SK-N-SH (cell line): ENCODE measurements at regions not wholly inside any gene's neighbourhood (a gene's known extent, or its start where the extent isn't known, plus 50 kb on each side); places are given as distances from the start of the nearest gene placed in this dataset.

Experiments used
- CTCF ChIA-PET: fragments of 300-600, 350-600 bp; formaldehyde crosslinking; extraction: SDS; loops from one replicate; lab custom pipeline; 2021; lab: Yijun Ruan, JAX
- POLR2A ChIA-PET: fragments of 350-600 bp; sonication (Branson Sonifier 250); formaldehyde crosslinking; extraction: SDS; loops from one replicate; lab custom pipeline; 2020; ENCODE audit warnings: antibody characterized with exemption, inconsistent platforms; lab: Yijun Ruan, JAX
- DNase-seq: peaks from one replicate; pipeline ENCODE4 v3.0.0; 2012
- H2AFZ ChIP-seq: fragments of 200-600 bp; sonication (generic); 2 replicates; pipeline ENCODE4 v1.8.1; 2016; ENCODE audit warnings: antibody characterized with exemption, mild to moderate bottlenecking, low read depth
- H3F3A ChIP-seq: fragments of 200-600 bp; sonication (generic); replicated peaks from 2 replicates; pipeline ENCODE3; 2016; ENCODE audit warnings: antibody characterized with exemption, mild to moderate bottlenecking; ENCODE audit not compliant: insufficient read depth
- H3K27ac ChIP-seq, 2 experiments: fragments of 200-500 bp in 1 of 2; fragments of 200-600 bp in 1 of 2; sonication (Bioruptor generic) in 1 of 2; sonication (generic), shearing (Covaris generic) in 1 of 2; 2 replicates each; pipeline versions ENCODE4 v1.5.1 to v1.6.1; 2014 to 2016; ENCODE audit warnings: low read depth in 2 of 2, inconsistent platforms in 1 of 2, low read length in 1 of 2, mild to moderate bottlenecking in 1 of 2, mixed read lengths in 1 of 2
- H3K27me3 ChIP-seq: fragments of 200-600 bp; sonication (generic), shearing (Covaris generic); 2 replicates; pipeline ENCODE4 v1.6.1; 2016; ENCODE audit warnings: mixed run types; ENCODE audit not compliant: insufficient read depth
- H3K36me3 ChIP-seq, 2 experiments: fragments of 200-500 bp in 1 of 2; fragments of 200-600 bp in 1 of 2; sonication (Bioruptor generic) in 1 of 2; sonication (generic) in 1 of 2; replicated peaks in 1 of 2; 2 replicates each; pipeline versions ENCODE3 to v1.5.1; 2014 to 2016; ENCODE audit warnings: low read length in 1 of 2, mild to moderate bottlenecking in 1 of 2; ENCODE audit not compliant: insufficient read depth in 2 of 2, control insufficient read depth in 1 of 2
- H3K4me1 ChIP-seq, 2 experiments: fragments of 200-500 bp in 1 of 2; fragments of 200-600 bp in 1 of 2; sonication (Bioruptor generic) in 1 of 2; sonication (generic), shearing (Covaris generic) in 1 of 2; 2 replicates each; pipeline versions ENCODE4 v1.5.1 to v1.6.1; 2014 to 2016; ENCODE audit warnings: low read depth in 1 of 2, low read length in 1 of 2, mixed run types in 1 of 2; ENCODE audit not compliant: insufficient read depth in 2 of 2, control insufficient read depth in 1 of 2
- H3K4me2 ChIP-seq: fragments of 200-600 bp; sonication (generic), shearing (Covaris generic); 2 replicates; pipeline ENCODE4 v1.6.1; 2017; ENCODE audit warnings: mixed run types
- H3K4me3 ChIP-seq, 2 experiments: fragments of 200-500 bp in 1 of 2; fragments of 200-600 bp in 1 of 2; sonication (Bioruptor generic) in 1 of 2; sonication (generic), shearing (Covaris generic) in 1 of 2; 2 replicates each; pipeline versions ENCODE4 v1.5.1 to v1.8.1; 2014 to 2016; ENCODE audit warnings: low read depth in 2 of 2, inconsistent platforms in 1 of 2, low read length in 1 of 2, mild to moderate bottlenecking in 1 of 2, mixed read lengths in 1 of 2, moderate library complexity in 1 of 2
- H3K79me2 ChIP-seq: fragments of 200-600 bp; sonication (generic); 2 replicates; pipeline ENCODE4 v1.8.1; 2017; ENCODE audit warnings: mild to moderate bottlenecking; ENCODE audit not compliant: insufficient read depth
- H3K9ac ChIP-seq: fragments of 200-600 bp; sonication (generic); 2 replicates; pipeline ENCODE4 v1.6.1; 2017; ENCODE audit warnings: mixed run types
- H3K9me2 ChIP-seq: fragments of 200-600 bp; sonication (generic); 2 replicates; pipeline ENCODE4 v1.6.1; 2017; ENCODE audit warnings: mixed run types
- H3K9me3 ChIP-seq: fragments of 200-600 bp; sonication (generic); 2 replicates; pipeline ENCODE4 v1.6.1; 2017; ENCODE audit warnings: mixed run types, mild to moderate bottlenecking, moderate library complexity
- H4K20me1 ChIP-seq: fragments of 200-600 bp; sonication (generic); 2 replicates; pipeline ENCODE4 v1.6.1; 2017; ENCODE audit warnings: mild to moderate bottlenecking, mixed run types; ENCODE audit not compliant: insufficient read depth
- CHD2 ChIP-seq: fragments of 150-350 bp; IDR thresholded peaks from 2 replicates; pipeline ENCODE4 v1.6.1; 2018; ENCODE audit warnings: low read length; ENCODE audit not compliant: partially characterized antibody
- ELF1 ChIP-seq: IDR thresholded peaks from 2 replicates; pipeline ENCODE4 v1.4.0; 2012
- EZH2phosphoT487 ChIP-seq: fragments of 200-600 bp; sonication (generic); IDR thresholded peaks from 2 replicates; pipeline ENCODE4 v1.6.1; 2017; ENCODE audit warnings: low read depth, mixed run types, mild to moderate bottlenecking, antibody characterized with exemption, moderate library complexity, borderline replicate concordance
- GATA2 ChIP-seq: sonication (generic); formaldehyde crosslinking; IDR thresholded peaks from 2 replicates; pipeline ENCODE4 v1.5.0; 2020; ENCODE audit warnings: mild to moderate bottlenecking, missing genetic modification reagents
- MXI1 ChIP-seq: IDR thresholded peaks from 2 replicates; pipeline ENCODE4 v1.6.1; 2012; ENCODE audit warnings: mild to moderate bottlenecking, low read depth, low read length, improper control_type of control experiment
- NRF1 ChIP-seq: IDR thresholded peaks from 2 replicates; pipeline ENCODE4 v1.6.1; 2012; ENCODE audit warnings: low read depth, mild to moderate bottlenecking, low read length
- POLR2AphosphoS5 ChIP-seq: IDR thresholded peaks from 2 replicates; pipeline ENCODE4 v1.6.1; 2012; ENCODE audit warnings: low read depth, low read length
- RAD21 ChIP-seq: IDR thresholded peaks from 2 replicates; pipeline ENCODE4 v1.6.1; 2012; ENCODE audit warnings: mild to moderate bottlenecking, low read length
- RCOR1 ChIP-seq: fragments of 150-350 bp; IDR thresholded peaks from 2 replicates; pipeline ENCODE4 v1.6.1; 2017; ENCODE audit warnings: antibody characterized with exemption, low read length
- RXRA ChIP-seq: IDR thresholded peaks from 2 replicates; pipeline ENCODE4 v1.4.0; 2012; ENCODE audit warnings: low read depth, mild to moderate bottlenecking, borderline replicate concordance
- SIN3A ChIP-seq: IDR thresholded peaks from 2 replicates; pipeline ENCODE4 v1.6.1; 2012; ENCODE audit warnings: low read depth, mild to moderate bottlenecking, low read length, moderate library complexity, borderline replicate concordance
- SMC3 ChIP-seq: IDR thresholded peaks from 2 replicates; pipeline ENCODE4 v1.6.1; 2012; ENCODE audit warnings: low read depth, low read length, improper control_type of control experiment
- TAF1 ChIP-seq: IDR thresholded peaks from 2 replicates; pipeline ENCODE4 v1.6.1; 2012; ENCODE audit warnings: low read depth, mild to moderate bottlenecking, low read length, moderate library complexity, borderline replicate concordance
- TEAD4 ChIP-seq: IDR thresholded peaks from 2 replicates; pipeline ENCODE4 v1.4.0; 2012; ENCODE audit warnings: mild to moderate bottlenecking, borderline replicate concordance; ENCODE audit not compliant: insufficient read depth
- YY1 ChIP-seq: IDR thresholded peaks from 2 replicates; pipeline ENCODE4 v1.4.0; 2012; ENCODE audit warnings: low read depth, mild to moderate bottlenecking
- WGBS: methylation state at CpG from one replicate; pipeline ENCODE4 v1.1.6; 2017; ENCODE audit warnings: low lambda C conversion rate; 5-methylcytosine and 5-hydroxymethylcytosine counted together
- TF ChIP-seq, protein P1 (sequence below): IDR thresholded peaks from 2 replicates; pipeline ENCODE4 v1.4.0; 2012; ENCODE audit warnings: low read depth
- TF ChIP-seq, protein P2 (sequence below): IDR thresholded peaks from 2 replicates; pipeline ENCODE4 v1.4.0; 2012; ENCODE audit warnings: low read depth, borderline replicate concordance
- TF ChIP-seq, protein P3 (sequence below): fragments of 150-350 bp; IDR thresholded peaks from 2 replicates; pipeline ENCODE4 v1.6.1; 2016; ENCODE audit warnings: mild to moderate bottlenecking, low read depth, low read length
- TF ChIP-seq, protein P4 (sequence below): fragments of 200-600 bp; sonication (generic); IDR thresholded peaks from 2 replicates; pipeline ENCODE4 v1.6.1; 2017; ENCODE audit warnings: antibody characterized with exemption, mild to moderate bottlenecking, moderate library complexity

DNA sequence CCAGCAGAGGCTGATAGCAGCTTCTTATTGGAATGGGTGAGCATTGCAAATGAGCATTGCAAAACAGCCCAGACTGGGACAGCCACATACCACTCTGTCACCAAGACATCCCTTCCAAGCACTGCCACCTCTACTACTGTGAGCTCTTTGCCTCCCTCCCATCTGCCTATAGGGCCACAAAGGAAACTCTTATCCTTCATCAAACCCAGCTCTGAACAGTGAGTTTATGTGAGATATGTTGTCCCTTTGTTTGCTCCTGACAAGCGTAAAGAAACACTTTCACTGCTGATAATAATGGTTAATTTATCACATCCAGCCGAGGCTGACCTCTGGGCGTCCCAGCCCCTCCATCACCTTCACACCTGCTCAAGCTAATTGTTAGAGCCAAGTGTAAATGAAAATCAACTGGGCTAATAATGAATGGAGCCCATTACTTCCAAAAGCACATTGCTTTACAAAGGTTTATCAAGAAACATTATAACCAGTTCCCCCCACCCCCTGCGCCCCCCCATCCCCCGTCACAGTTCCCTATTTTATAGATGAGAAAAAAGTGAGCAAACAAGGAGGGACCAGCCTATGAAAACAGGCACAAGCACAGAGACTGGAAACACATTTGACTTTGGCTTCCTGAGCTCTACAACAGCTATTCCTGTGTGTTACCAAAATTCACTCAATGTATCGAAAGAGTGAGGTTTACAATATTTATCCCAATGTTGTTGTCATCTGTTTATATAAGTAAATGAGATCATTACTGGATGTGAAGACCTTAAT, 146.3 kb downstream of the ANXA2 start:
- H3K4me3 ChIP-seq: no peak overlapping the region
- H3K9ac ChIP-seq: no peak overlapping the region
- H3K4me2 ChIP-seq: no peak overlapping the region
- no peaks in the 10 kb centered on the region; the same call in 1 of the 2 replicates for H3K27me3 ChIP-seq
- H3K9me2 ChIP-seq: no peaks in the 10 kb centered on the region
- CTCF ChIA-PET: interaction anchor here (0.5 kb wide), 1 partner anchor 335 kb away, joined by 3 read pairs; no protein-coding TSS in a partner anchor
- H3K36me3 ChIP-seq: no peaks in the 10 kb centered on the region
- H4K20me1 ChIP-seq: no peaks in the 10 kb centered on the region
- POLR2A ChIA-PET: no interaction called here
- TF ChIP-seq SMC3 (no peak), GATA2 (no peak), RXRA (no peak), RAD21 (no peak), CHD2 (no peak), RCOR1 (no peak), NRF1 (no peak), TAF1 (no peak)
- TF ChIP-seq, protein P1, sequence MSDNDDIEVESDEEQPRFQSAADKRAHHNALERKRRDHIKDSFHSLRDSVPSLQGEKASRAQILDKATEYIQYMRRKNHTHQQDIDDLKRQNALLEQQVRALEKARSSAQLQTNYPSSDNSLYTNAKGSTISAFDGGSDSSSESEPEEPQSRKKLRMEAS: no peak
- TF ChIP-seq, protein P2, sequence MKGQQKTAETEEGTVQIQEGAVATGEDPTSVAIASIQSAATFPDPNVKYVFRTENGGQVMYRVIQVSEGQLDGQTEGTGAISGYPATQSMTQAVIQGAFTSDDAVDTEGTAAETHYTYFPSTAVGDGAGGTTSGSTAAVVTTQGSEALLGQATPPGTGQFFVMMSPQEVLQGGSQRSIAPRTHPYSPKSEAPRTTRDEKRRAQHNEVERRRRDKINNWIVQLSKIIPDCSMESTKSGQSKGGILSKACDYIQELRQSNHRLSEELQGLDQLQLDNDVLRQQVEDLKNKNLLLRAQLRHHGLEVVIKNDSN: no peak
- TF ChIP-seq, protein P3, sequence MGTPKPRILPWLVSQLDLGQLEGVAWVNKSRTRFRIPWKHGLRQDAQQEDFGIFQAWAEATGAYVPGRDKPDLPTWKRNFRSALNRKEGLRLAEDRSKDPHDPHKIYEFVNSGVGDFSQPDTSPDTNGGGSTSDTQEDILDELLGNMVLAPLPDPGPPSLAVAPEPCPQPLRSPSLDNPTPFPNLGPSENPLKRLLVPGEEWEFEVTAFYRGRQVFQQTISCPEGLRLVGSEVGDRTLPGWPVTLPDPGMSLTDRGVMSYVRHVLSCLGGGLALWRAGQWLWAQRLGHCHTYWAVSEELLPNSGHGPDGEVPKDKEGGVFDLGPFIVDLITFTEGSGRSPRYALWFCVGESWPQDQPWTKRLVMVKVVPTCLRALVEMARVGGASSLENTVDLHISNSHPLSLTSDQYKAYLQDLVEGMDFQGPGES: no peak
- no peak overlapping the region for H3K27ac ChIP-seq
- no peaks in the 10 kb centered on the region for H3F3A ChIP-seq
- no peaks in the 10 kb centered on the region for H3K9me3 ChIP-seq
- WGBS: 4% methylated on average over 6 of the region's 6 CpGs
- H3K79me2 ChIP-seq: no peaks in the 10 kb centered on the region
- DNase-seq: no peak
- no peak overlapping the region for H2AFZ ChIP-seq
- H3K4me1 ChIP-seq: no peaks in the 10 kb centered on the region

DNA sequence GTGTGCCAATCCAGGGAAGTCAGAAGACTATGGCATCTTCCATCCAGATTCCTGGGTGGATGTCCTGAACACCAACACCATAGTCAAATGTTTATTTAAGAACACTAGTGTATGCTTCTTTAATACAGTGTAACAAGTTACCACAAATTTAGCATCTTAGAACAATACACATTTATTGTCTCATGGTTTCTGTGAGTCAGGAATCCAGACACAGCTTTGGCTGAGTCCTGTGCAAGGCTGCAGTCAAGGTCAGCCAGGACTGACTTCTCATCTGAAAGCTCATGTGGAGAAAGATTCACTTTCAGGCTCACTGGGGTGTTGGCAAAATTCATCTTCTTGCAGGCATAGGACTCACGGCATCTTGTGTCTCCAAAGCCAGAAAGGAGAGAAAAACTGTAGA, 143.4 kb downstream of the ANXA2 start:
- Histone ChIP-seq H3K9me2 (no peaks in the 10 kb centered on the region), H3K27ac (no peak overlapping the region), H3K9ac (no peak overlapping the region), H3F3A (no peaks in the 10 kb centered on the region), H3K27me3 (no peaks in the 10 kb centered on the region; the same call in 1 of the 2 replicates), H3K4me1 (no peaks in the 10 kb centered on the region), H3K79me2 (no peaks in the 10 kb centered on the region), H3K4me2 (no peak overlapping the region), H3K9me3 (no peaks in the 10 kb centered on the region), H2AFZ (no peak overlapping the region), H3K36me3 (no peaks in the 10 kb centered on the region), H4K20me1 (no peaks in the 10 kb centered on the region), H3K4me3 (no peak overlapping the region)
- WGBS: 8% methylated on average over 1 of the region's 1 CpG
- TF ChIP-seq EZH2phosphoT487 (no peak), YY1 (no peak), TAF1 (no peak), ELF1 (no peak), POLR2AphosphoS5 (no peak), MXI1 (no peak), CHD2 (no peak), TEAD4 (no peak), SMC3 (no peak), SIN3A (no peak), RCOR1 (no peak)
- TF ChIP-seq, protein P4, sequence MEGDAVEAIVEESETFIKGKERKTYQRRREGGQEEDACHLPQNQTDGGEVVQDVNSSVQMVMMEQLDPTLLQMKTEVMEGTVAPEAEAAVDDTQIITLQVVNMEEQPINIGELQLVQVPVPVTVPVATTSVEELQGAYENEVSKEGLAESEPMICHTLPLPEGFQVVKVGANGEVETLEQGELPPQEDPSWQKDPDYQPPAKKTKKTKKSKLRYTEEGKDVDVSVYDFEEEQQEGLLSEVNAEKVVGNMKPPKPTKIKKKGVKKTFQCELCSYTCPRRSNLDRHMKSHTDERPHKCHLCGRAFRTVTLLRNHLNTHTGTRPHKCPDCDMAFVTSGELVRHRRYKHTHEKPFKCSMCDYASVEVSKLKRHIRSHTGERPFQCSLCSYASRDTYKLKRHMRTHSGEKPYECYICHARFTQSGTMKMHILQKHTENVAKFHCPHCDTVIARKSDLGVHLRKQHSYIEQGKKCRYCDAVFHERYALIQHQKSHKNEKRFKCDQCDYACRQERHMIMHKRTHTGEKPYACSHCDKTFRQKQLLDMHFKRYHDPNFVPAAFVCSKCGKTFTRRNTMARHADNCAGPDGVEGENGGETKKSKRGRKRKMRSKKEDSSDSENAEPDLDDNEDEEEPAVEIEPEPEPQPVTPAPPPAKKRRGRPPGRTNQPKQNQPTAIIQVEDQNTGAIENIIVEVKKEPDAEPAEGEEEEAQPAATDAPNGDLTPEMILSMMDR: no peak
- TF ChIP-seq, protein P2: no peak
- no peak for DNase-seq
- CTCF ChIA-PET: no interaction called here
- POLR2A ChIA-PET: no interaction called here
